Brain microvascular endothelial cell (primary cell): ENCODE measurements at regions not wholly inside any gene's neighbourhood (a gene's known extent, or its start where the extent isn't known, plus 50 kb on each side); places are given as distances from the start of the nearest gene placed in this dataset.

Experiments
- DNase-seq: peaks from one replicate; pipeline ENCODE4 v3.0.0-alpha.2; 2020
- H3K27ac ChIP-seq: fragments of 250-450 bp; sonication (Bioruptor Pico); 2 replicates; pipeline ENCODE4 v1.5.1; 2020; ENCODE audit warnings: mild to moderate bottlenecking, moderate library complexity
- H3K27me3 ChIP-seq: fragments of 250-450 bp; sonication (Bioruptor Pico); replicated peaks from 2 replicates; pipeline ENCODE4 v1.5.1; 2020; ENCODE audit warnings: mild to moderate bottlenecking
- H3K36me3 ChIP-seq: fragments of 250-450 bp; sonication (Bioruptor Pico); replicated peaks from 2 replicates; pipeline ENCODE4 v1.5.1; 2020; ENCODE audit warnings: mild to moderate bottlenecking
- H3K4me3 ChIP-seq: 2 replicates; pipeline ENCODE4 v1.5.1; 2011; ENCODE audit warnings: low read depth, mild to moderate bottlenecking, control low read depth, low read length, moderate library complexity
- in situ Hi-C: cut with HindIII; loops from 2 replicates; pipeline ENCODE4 v1.10.0; 2017; ENCODE audit warnings: low sequenced_read_pairs, low pct_ligation_motif_present
- TF ChIP-seq, protein P1 (sequence below): IDR thresholded peaks from 2 replicates; pipeline ENCODE4 v1.5.1; 2011; ENCODE audit warnings: low read depth, mild to moderate bottlenecking, moderate library complexity, low read length, control low read depth, inconsistent platforms; ENCODE audit errors: missing control alignments

DNA sequence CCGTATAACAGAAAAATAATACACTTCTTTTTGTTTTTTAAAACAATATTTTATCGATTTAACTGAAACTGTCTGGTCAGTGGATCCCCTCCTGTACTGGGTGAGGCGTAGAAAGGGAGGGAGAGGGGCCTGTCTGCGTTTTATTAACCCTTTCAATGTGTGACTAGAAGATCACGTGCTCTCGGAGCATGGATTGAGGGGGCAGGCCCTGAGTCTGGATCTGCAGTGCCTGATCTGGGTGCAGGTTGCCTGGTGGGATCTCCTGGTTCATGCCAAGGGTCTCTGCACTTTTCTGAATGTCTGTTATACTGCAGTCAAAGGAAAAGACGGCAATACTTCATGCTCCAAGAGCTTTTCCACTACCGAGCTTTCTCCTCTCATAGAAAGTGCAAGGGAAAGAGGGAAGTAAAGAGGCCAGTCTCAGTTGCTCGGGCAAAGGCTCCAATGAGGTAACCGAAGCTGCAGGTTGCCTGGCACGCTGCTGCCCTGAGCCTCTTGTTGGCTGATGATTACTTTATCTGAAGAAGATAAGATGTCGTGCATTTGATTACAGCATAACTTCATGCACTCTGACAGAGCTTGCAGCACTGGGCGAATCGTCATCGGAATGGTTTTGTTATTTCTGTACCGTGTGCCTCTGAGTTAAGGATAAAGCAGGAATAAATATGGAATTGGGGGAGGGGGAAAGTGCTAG, 167.5 kb upstream of the PMEPA1 start:
- no peak overlapping the region for H3K27ac ChIP-seq
- TF ChIP-seq, protein P1, sequence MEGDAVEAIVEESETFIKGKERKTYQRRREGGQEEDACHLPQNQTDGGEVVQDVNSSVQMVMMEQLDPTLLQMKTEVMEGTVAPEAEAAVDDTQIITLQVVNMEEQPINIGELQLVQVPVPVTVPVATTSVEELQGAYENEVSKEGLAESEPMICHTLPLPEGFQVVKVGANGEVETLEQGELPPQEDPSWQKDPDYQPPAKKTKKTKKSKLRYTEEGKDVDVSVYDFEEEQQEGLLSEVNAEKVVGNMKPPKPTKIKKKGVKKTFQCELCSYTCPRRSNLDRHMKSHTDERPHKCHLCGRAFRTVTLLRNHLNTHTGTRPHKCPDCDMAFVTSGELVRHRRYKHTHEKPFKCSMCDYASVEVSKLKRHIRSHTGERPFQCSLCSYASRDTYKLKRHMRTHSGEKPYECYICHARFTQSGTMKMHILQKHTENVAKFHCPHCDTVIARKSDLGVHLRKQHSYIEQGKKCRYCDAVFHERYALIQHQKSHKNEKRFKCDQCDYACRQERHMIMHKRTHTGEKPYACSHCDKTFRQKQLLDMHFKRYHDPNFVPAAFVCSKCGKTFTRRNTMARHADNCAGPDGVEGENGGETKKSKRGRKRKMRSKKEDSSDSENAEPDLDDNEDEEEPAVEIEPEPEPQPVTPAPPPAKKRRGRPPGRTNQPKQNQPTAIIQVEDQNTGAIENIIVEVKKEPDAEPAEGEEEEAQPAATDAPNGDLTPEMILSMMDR, result no peak
- H3K4me3 ChIP-seq, result no peak overlapping the region
- H3K27me3 ChIP-seq, result peaks cover 34% of the 10 kb centered on the region
- DNase-seq, result no peak
- H3K36me3 ChIP-seq, result no peaks in the 10 kb centered on the region
- in situ Hi-C loops, result no loop called here

DNA sequence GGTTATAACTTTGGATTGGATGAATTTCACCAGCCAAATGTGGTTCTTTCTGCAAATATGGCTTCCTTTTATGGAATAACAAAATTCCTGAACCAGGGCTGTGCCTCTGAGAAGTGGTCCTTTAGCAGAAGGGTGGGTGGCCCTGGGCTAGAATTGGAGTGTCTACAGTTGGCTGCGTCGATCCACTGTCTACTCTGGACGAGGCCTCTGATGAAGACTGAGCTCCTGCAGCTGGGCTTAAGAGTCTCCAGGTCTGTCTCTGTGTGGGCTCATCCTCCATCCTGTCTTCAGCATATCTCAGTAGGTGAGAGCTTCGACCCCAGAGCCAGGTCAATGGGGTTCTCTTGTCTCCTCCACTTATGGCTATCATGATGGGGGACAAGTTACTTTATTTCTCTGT, 166.3 kb upstream of the PMEPA1 start:
- H3K27ac ChIP-seq, result no peak overlapping the region
- no peak overlapping the region for H3K4me3 ChIP-seq
- H3K27me3 ChIP-seq, result peaks cover 33% of the 10 kb centered on the region
- in situ Hi-C loops, result no loop called here
- DNase-seq, result no peak
- TF ChIP-seq, protein P1, result no peak
- H3K36me3 ChIP-seq, result no peaks in the 10 kb centered on the region

DNA sequence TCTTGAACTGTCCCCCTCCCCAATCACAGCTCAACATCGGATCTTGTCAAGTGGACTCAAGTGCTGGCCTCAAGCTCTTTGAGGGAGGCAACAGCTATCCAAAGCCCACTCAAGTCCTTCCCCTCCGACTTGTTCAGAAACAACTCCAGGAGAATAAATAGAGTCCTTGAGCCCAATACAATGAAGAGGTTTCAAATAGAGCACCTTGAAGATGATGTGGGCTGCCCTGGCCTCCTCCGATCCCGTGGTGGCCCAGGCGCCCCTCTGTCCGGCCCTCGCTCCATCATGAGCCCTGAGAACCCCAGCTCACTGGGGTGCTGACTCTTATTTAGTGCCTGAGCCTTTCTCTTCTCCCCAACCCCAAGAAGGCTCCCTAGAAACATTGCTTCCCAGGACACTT, 164.3 kb upstream of the PMEPA1 start:
- no peak overlapping the region for H3K4me3 ChIP-seq
- in situ Hi-C loops, result no loop called here
- H3K27me3 ChIP-seq, result peaks cover 16% of the 10 kb centered on the region
- H3K27ac ChIP-seq, result no peak overlapping the region
- DNase-seq, result no peak
- H3K36me3 ChIP-seq, result no peaks in the 10 kb centered on the region
- TF ChIP-seq, protein P1, result no peak

DNA sequence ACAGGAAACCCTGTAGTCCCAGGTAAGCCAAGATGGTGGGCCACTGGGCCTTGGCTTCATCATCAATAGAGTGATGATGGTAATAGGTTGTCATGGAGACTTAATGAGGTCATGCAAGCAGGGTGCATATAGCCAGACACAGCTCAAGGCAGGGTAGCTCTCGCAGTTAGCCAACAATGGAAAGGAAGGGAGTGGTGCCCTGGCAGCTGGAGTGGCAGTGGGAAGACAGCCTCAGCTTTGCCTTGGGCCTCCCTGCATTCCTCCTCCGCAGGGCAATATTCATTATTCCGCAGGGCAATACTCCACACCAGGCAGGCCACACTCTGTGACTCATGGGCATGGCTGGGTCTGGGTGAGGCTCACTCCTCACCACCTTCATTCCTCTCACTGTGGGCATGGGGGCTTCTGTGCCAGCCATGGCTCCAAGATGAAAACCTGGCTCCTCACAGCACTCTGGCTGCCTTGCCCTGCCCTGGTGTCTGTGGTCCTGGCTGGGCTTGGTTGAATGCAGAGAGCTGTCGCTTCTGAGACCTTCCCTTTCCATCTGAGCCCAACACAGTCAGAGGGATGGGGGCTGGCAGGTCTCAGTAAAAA, 163.1 kb upstream of the PMEPA1 start:
- in situ Hi-C loops, result no loop called here
- Histone ChIP-seq H3K36me3 (no peaks in the 10 kb centered on the region), H3K27ac (no peak overlapping the region), H3K4me3 (no peak overlapping the region), H3K27me3 (peaks cover 9% of the 10 kb centered on the region)
- no peak for DNase-seq
- TF ChIP-seq, protein P1, result no peak

DNA sequence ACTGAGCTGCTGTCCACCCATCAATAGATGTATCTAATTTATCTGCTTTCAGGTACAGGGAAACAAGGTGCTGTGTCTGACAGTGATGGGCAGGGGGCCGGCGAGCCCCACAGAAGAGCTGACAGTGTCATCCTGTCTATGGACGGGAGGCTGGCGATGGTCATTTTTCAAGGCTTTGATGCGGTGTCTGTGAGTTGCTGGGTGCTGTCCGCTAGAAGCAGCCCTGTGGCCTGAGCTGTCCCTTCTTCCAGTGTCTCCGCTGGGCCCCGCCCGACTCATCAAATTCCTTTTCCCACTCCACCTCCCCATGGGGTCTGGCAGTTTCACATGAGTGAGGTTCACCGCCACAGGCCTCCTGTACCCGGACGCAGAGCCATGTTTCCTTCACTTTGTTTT, 161.4 kb upstream of the PMEPA1 start:
- in situ Hi-C loops, result no loop called here
- TF ChIP-seq, protein P1, result no peak
- DNase-seq, result no peak
- Histone ChIP-seq H3K4me3 (no peak overlapping the region), H3K36me3 (no peaks in the 10 kb centered on the region), H3K27ac (no peak overlapping the region), H3K27me3 (no peaks in the 10 kb centered on the region)

DNA sequence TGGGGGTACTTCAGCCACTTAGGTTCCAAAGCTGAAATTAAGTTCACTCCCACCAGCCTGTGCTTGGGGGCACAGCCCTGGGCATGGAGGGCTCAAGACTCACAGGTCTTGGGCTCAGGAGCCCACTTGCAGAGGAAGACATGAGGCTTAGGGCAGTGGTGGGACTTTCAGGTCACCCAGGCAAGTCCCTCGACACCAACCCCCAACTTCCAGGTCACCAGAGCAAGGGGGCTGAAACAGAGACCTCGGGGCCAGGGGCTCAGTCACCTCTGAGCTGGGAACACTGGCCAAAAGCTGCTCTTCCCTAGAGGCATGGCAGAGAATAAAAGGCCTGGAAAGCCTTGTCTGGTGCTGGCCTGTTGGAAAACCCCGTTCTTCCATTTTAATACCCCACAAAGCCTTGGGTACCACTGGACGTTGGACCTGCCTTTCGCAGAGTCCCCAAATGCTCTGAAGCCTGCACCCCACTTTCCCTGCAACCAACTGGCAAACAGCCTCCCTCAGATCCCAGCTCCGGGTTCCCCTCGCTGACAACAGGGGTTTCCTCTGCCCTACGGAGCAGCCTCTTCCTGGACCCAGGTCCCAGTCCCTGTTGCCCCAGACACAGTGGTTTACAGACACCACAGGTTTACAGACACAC, 160.9 kb upstream of the PMEPA1 start:
- H3K27me3 ChIP-seq, result no peaks in the 10 kb centered on the region
- H3K4me3 ChIP-seq, result no peak overlapping the region
- TF ChIP-seq, protein P1, result no peak
- no peak for DNase-seq
- no peaks in the 10 kb centered on the region for H3K36me3 ChIP-seq
- no peak overlapping the region for H3K27ac ChIP-seq
- in situ Hi-C loops, result no loop called here
